22Rv1 (cell line): ENCODE measurements at regions not wholly inside any gene's neighbourhood (a gene's known extent, or its start where the extent isn't known, plus 50 kb on each side); places are given as distances from the start of the nearest gene placed in this dataset.

Source experiments
- H3K27ac ChIP-seq: fragments of 450-650 bp; 2 replicates; pipeline ENCODE4 v1.5.1; 2017
- CTCF ChIP-seq: fragments of 450-650 bp; IDR thresholded peaks from 2 replicates; pipeline ENCODE4 v1.5.1; 2017; ENCODE audit warnings: mild to moderate bottlenecking
- ZFX ChIP-seq: fragments of 450-650 bp; IDR thresholded peaks from 2 replicates; pipeline ENCODE4 v1.6.1; 2017; ENCODE audit warnings: antibody characterized with exemption, borderline replicate concordance

GRCh38 chr2:190119923-190120590 lies 57.5 kb upstream of the MSTN start:
- TF ChIP-seq CTCF: no peak
- TF ChIP-seq ZFX: no peak
- H3K27ac ChIP-seq: no peak overlapping the region

- H3K27ac ChIP-seq: no peak overlapping the region
- TF ChIP-seq ZFX (no peak), CTCF (no peak)
Observed at GRCh38 chr2:190119257-190119656, 56.7 kb upstream of the MSTN start.

- no peak for TF ChIP-seq ZFX
- no peak for TF ChIP-seq CTCF
- no peak overlapping the region for H3K27ac ChIP-seq
Observed at GRCh38 chr2:190117305-190117704, 54.8 kb upstream of the MSTN start.

GRCh38 chr2:190113000-190113399 lies 50.5 kb upstream of the MSTN start:
- H3K27ac ChIP-seq: no peak overlapping the region
- TF ChIP-seq CTCF (no peak), ZFX (no peak)
